Inferior parietal cortex (tissue), 1 donor: ENCODE measurements at regions not wholly inside any gene's neighbourhood (a gene's known extent, or its start where the extent isn't known, plus 50 kb on each side); places are given as distances from the start of the nearest gene placed in this dataset.

Experiments used
- DNase-seq: peaks from one replicate; pipeline ENCODE4 v3.0.0-alpha.2; 2016; ENCODE audit errors: extremely low spot score

- DNase-seq, result no peak
Observed at GRCh38 chr11:122062763-122063162, 53.3 kb downstream of the BLID start.

- no peak for DNase-seq
Observed at GRCh38 chr11:122059565-122059964, 56.5 kb downstream of the BLID start.

- no peak for DNase-seq
Observed at GRCh38 chr11:122050021-122050690, 65.9 kb downstream of the BLID start.

GRCh38 chr11:122048401-122048800 is 67.6 kb downstream of the BLID start:
- DNase-seq, result no peak

- DNase-seq, result no peak
Observed at GRCh38 chr11:122046846-122047245, 69.2 kb downstream of the BLID start.

GRCh38 chr11:122046438-122046837 is 69.6 kb downstream of the BLID start:
- no peak for DNase-seq

- DNase-seq, result no peak
Observed at GRCh38 chr11:122045181-122045586, 70.8 kb downstream of the BLID start.

GRCh38 chr11:122044086-122044485 is 71.9 kb downstream of the BLID start:
- no peak for DNase-seq

- DNase-seq, result no peak
Observed at GRCh38 chr11:122042981-122043380, 73.0 kb downstream of the BLID start.

- DNase-seq, result no peak
Observed at GRCh38 chr11:122040464-122040863, 75.6 kb downstream of the BLID start.

- DNase-seq, result no peak
Observed at GRCh38 chr11:122038543-122038942, 77.5 kb downstream of the BLID start.

- no peak for DNase-seq
Observed at GRCh38 chr11:122037911-122038310, 78.1 kb downstream of the BLID start.

- DNase-seq, result no peak
Observed at GRCh38 chr11:122036493-122036892, 79.5 kb downstream of the BLID start.

GRCh38 chr11:122036018-122036417 is 80.0 kb downstream of the BLID start:
- no peak for DNase-seq

- no peak for DNase-seq
Observed at GRCh38 chr11:122033631-122034030, 82.4 kb downstream of the BLID start.

- DNase-seq, result no peak
Observed at GRCh38 chr11:122033193-122033592, 82.8 kb downstream of the BLID start.

- no peak for DNase-seq
Observed at GRCh38 chr11:122032317-122032716, 83.7 kb downstream of the BLID start.

GRCh38 chr11:122031813-122032212 is 84.2 kb downstream of the BLID start:
- no peak for DNase-seq

GRCh38 chr11:122030286-122030685 is 85.7 kb downstream of the BLID start:
- no peak for DNase-seq

GRCh38 chr11:122028545-122028944 is 87.5 kb downstream of the BLID start:
- no peak for DNase-seq

GRCh38 chr11:122028036-122028435 is 88.0 kb downstream of the BLID start:
- no peak for DNase-seq

- DNase-seq, result no peak
Observed at GRCh38 chr11:122025757-122026156, 90.3 kb downstream of the BLID start.

- DNase-seq, result no peak
Observed at GRCh38 chr11:122024278-122024677, 91.7 kb downstream of the BLID start.

- DNase-seq, result no peak
Observed at GRCh38 chr11:122023614-122024250, 92.3 kb downstream of the BLID start.
